Fibroblast of lung (primary cell): ENCODE measurements at regions not wholly inside any gene's neighbourhood (a gene's known extent, or its start where the extent isn't known, plus 50 kb on each side); places are given as distances from the start of the nearest gene placed in this dataset.
A peak's percentile ranks its signal among the peaks of the same experiment; 100 is the strongest.

Source experiments
- DNase-seq, 2 donors: peaks; one replicate each; pipeline versions ENCODE4 v3.0.0 to v3.0.0-alpha.2; 2010; ENCODE audit warnings: low read depth in 2 of 2
- H2AFZ ChIP-seq: 2 replicates; pipeline ENCODE4 v1.5.1; 2012; ENCODE audit warnings: low read length, control low read depth, inconsistent platforms
- H3K27ac ChIP-seq: 2 replicates; pipeline ENCODE4 v1.5.1; 2011; ENCODE audit warnings: low read length, control low read depth; ENCODE audit not compliant: insufficient read depth
- H3K27me3 ChIP-seq: 2 replicates; pipeline ENCODE4 v1.5.1; 2011; ENCODE audit warnings: mild to moderate bottlenecking, low read length; ENCODE audit not compliant: control insufficient read depth, insufficient read depth
- H3K36me3 ChIP-seq: 2 replicates; pipeline ENCODE4 v1.5.1; 2011; ENCODE audit warnings: low read length; ENCODE audit not compliant: control insufficient read depth, insufficient read depth
- H3K4me1 ChIP-seq: 2 replicates; pipeline ENCODE4 v1.5.1; 2011; ENCODE audit warnings: low read length; ENCODE audit not compliant: control insufficient read depth, insufficient read depth; ENCODE audit errors: extremely low read depth
- H3K4me2 ChIP-seq: 2 replicates; pipeline ENCODE4 v1.5.1; 2011; ENCODE audit warnings: low read length, control low read depth; ENCODE audit not compliant: insufficient read depth; ENCODE audit errors: extremely low read depth
- H3K4me3 ChIP-seq, 4 experiments: fragments of 200-600 bp in 1 of 4; sonication (generic) in 1 of 4; replicated peaks in 1 of 4; 2 replicates each; pipeline ENCODE4 v1.5.1; 2011 to 2016; ENCODE audit warnings: low read length in 4 of 4, low read depth in 3 of 4, mild to moderate bottlenecking in 3 of 4, control low read depth in 2 of 4, inconsistent platforms in 1 of 4, mixed read lengths in 1 of 4; ENCODE audit not compliant: insufficient read depth in 1 of 4; ENCODE audit errors: control extremely low read depth in 1 of 4
- H3K79me2 ChIP-seq: 2 replicates; pipeline ENCODE4 v1.5.1; 2012; ENCODE audit warnings: mild to moderate bottlenecking, low read length, inconsistent platforms; ENCODE audit not compliant: control insufficient read depth, insufficient read depth
- H3K9ac ChIP-seq: 2 replicates; pipeline ENCODE4 v1.5.1; 2011; ENCODE audit warnings: mild to moderate bottlenecking, low read length, control low read depth; ENCODE audit not compliant: insufficient read depth
- H3K9me3 ChIP-seq: 2 replicates; pipeline ENCODE4 v1.5.1; 2012; ENCODE audit warnings: low read depth, low read length; ENCODE audit not compliant: control insufficient read depth, insufficient read depth
- H4K20me1 ChIP-seq: 2 replicates; pipeline ENCODE4 v1.5.1; 2011; ENCODE audit warnings: low read length; ENCODE audit not compliant: control insufficient read depth, insufficient read depth; ENCODE audit errors: extremely low read depth
- EZH2 ChIP-seq: IDR thresholded peaks from 2 replicates; pipeline ENCODE4 v1.5.1; 2012; ENCODE audit warnings: low read length, control low read depth, mild to moderate bottlenecking; ENCODE audit errors: missing control alignments
- TF ChIP-seq, protein P1 (sequence below), 2 donors: IDR thresholded peaks in 1 of 2; conservative IDR thresholded peaks in 1 of 2; 1 replicate in 1 of 2; 2 replicates in 1 of 2; pipeline ENCODE4 v1.5.1; 2011 to 2012; ENCODE audit warnings: low read length in 2 of 2, control low read depth in 1 of 2, inconsistent platforms in 1 of 2, low read depth in 1 of 2, mild to moderate bottlenecking in 1 of 2

DNA sequence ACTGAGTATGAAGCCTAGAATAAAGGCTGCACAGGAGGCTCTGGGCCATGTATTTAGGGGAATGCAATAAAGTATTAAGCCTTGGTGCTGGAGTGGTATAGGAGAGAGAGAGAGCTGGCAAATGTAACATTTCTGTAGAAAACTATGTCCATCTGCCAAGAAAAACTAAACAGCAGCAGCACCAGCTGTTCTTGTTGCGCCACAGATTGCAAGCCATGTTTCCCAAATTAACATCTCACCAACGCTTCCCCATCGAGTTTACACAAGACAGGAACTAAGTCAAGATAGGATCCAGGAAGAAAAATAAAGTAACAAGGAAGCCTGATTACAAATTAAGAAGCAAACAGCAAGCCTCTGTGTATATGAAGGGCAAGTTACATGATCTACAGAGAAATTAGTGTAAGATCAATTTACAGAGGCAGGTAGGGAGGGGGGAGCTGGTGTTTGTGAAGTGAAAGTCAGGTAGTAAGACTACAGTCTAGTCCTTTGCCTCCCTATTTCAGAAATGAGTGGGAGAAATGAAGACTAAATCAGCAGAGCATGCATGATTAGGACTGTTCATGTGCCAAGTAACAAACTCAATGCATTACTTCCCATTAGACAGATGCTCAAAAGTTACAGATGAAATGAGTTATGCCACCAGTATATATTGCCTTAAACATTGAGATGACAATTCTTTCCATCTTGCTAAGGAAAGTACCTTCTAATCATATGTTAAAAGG is 900.5 kb downstream of the EPHA3 start:
- no peaks in the 10 kb centered on the region for H3K79me2 ChIP-seq
- no peaks in the 10 kb centered on the region for H3K27me3 ChIP-seq
- H3K9me3 ChIP-seq, result no peaks in the 10 kb centered on the region
- no peak for TF ChIP-seq EZH2
- TF ChIP-seq, protein P1, sequence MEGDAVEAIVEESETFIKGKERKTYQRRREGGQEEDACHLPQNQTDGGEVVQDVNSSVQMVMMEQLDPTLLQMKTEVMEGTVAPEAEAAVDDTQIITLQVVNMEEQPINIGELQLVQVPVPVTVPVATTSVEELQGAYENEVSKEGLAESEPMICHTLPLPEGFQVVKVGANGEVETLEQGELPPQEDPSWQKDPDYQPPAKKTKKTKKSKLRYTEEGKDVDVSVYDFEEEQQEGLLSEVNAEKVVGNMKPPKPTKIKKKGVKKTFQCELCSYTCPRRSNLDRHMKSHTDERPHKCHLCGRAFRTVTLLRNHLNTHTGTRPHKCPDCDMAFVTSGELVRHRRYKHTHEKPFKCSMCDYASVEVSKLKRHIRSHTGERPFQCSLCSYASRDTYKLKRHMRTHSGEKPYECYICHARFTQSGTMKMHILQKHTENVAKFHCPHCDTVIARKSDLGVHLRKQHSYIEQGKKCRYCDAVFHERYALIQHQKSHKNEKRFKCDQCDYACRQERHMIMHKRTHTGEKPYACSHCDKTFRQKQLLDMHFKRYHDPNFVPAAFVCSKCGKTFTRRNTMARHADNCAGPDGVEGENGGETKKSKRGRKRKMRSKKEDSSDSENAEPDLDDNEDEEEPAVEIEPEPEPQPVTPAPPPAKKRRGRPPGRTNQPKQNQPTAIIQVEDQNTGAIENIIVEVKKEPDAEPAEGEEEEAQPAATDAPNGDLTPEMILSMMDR (conservative IDR thresholded peaks at IDR 0.05 in 1 of 2, IDR thresholded peaks at IDR 0.05 in 1 of 2; ENCODE audit: low read depth in 1 of 2, low read length in 2 of 2), result no peak
- no peaks in the 10 kb centered on the region for H4K20me1 ChIP-seq
- no peaks in the 10 kb centered on the region for H3K4me1 ChIP-seq
- DNase-seq, result peak in 1 of 2 donors; percentile 95
- H3K9ac ChIP-seq, result no peak overlapping the region
- H3K4me2 ChIP-seq, result no peak overlapping the region
- H3K4me3 ChIP-seq, result no peak overlapping the region
- no peaks in the 10 kb centered on the region for H3K36me3 ChIP-seq
- H3K27ac ChIP-seq, result no peak overlapping the region
- H2AFZ ChIP-seq, result no peak overlapping the region

DNA sequence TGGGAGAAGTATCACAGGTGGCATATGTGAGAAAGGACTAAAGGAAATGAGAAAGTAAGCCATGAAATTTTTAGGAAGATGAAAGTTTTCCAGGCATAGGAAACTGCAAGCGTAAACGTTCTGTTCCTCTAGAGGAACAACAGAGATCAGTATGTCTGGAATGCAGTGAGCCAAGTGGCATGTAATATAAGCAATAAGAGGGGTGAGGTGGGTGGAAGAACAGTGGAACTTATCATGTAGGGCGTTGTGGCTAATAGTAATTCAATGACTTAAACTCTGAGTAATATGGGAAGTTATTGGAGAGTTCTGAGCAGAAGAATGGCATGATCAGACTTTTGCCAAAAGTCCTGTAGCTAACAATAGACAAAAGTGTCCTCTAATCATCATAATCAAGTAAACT is 902.9 kb downstream of the EPHA3 start:
- H3K27me3 ChIP-seq, result no peaks in the 10 kb centered on the region
- peak; percentile 79 to 85 for DNase-seq
- no peaks in the 10 kb centered on the region for H4K20me1 ChIP-seq
- H3K4me1 ChIP-seq, result peaks cover 2% of the 10 kb centered on the region
- H3K27ac ChIP-seq, result no peak overlapping the region
- no peak overlapping the region for H3K4me2 ChIP-seq
- H3K79me2 ChIP-seq, result no peaks in the 10 kb centered on the region
- no peaks in the 10 kb centered on the region for H3K9me3 ChIP-seq
- H3K9ac ChIP-seq, result no peak overlapping the region
- TF ChIP-seq, protein P1 (conservative IDR thresholded peaks at IDR 0.05 in 1 of 2, IDR thresholded peaks at IDR 0.05 in 1 of 2; ENCODE audit: low read depth in 1 of 2, low read length in 2 of 2), result no peak
- no peak for TF ChIP-seq EZH2
- no peak overlapping the region for H3K4me3 ChIP-seq
- no peak overlapping the region for H2AFZ ChIP-seq
- no peaks in the 10 kb centered on the region for H3K36me3 ChIP-seq

DNA sequence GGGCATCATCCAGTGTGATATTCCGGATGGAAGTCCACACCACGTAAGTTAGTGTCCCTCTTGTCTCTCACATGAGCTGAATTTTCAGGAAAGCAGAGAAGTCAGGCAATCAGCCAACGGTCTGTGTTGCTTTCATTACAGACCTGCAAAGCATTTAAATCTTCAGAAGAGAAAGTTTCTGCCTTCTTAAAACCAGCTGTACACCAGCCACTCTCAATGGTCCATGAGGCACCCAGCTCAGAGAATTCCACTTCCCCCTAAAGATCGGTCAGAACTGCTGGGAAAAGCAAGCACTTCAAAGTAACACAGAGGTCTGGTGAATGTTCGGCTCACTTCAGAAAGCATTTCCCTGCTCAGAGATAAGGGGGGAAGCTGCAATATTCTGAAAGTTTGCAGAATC is 903.7 kb downstream of the EPHA3 start:
- peak; percentile 19 to 27 for DNase-seq
- no peak overlapping the region for H3K27ac ChIP-seq
- peaks cover 2% of the 10 kb centered on the region for H3K4me1 ChIP-seq
- no peaks in the 10 kb centered on the region for H3K9me3 ChIP-seq
- no peaks in the 10 kb centered on the region for H3K27me3 ChIP-seq
- no peak overlapping the region for H3K4me3 ChIP-seq
- H3K4me2 ChIP-seq, result no peak overlapping the region
- TF ChIP-seq EZH2, result no peak
- TF ChIP-seq, protein P1 (conservative IDR thresholded peaks at IDR 0.05 in 1 of 2, IDR thresholded peaks at IDR 0.05 in 1 of 2; ENCODE audit: low read depth in 1 of 2, low read length in 2 of 2), result no peak
- H3K9ac ChIP-seq, result no peak overlapping the region
- no peaks in the 10 kb centered on the region for H3K36me3 ChIP-seq
- H4K20me1 ChIP-seq, result no peaks in the 10 kb centered on the region
- H2AFZ ChIP-seq, result peak overlapping the region; percentile 39
- H3K79me2 ChIP-seq, result no peaks in the 10 kb centered on the region
